B cell (primary cell): ENCODE measurements at regions not wholly inside any gene's neighbourhood (a gene's known extent, or its start where the extent isn't known, plus 50 kb on each side); places are given as distances from the start of the nearest gene placed in this dataset.

Source experiments
- ATAC-seq: fragments of 200-7000 bp; cut with Tn5 transposase; one replicate; pipeline ENCODE4 v1.10.0; 2021; ENCODE audit warnings: low read depth, mild to moderate bottlenecking, moderate number of reproducible peaks, moderate library complexity
- CTCF ChIA-PET: fragments of 350-600 bp; sonication (Branson Sonifier 250); formaldehyde crosslinking; loops from one replicate; lab custom pipeline; 2021; ENCODE audit warnings: antibody characterized with exemption, inconsistent platforms; lab: Charles Lee
- POLR2A ChIA-PET: fragments of 350-600 bp; sonication (Branson Sonifier 250); formaldehyde crosslinking; loops from one replicate; lab custom pipeline; 2021; ENCODE audit warnings: antibody characterized with exemption; lab: Charles Lee
- DNase-seq: peaks from one replicate; pipeline ENCODE4 v3.0.0; 2013
- H2AFZ ChIP-seq: 2 replicates; pipeline ENCODE4 v1.6.1; 2012; ENCODE audit warnings: mild to moderate bottlenecking, low read depth, low read length; ENCODE audit not compliant: insufficient read depth, poor library complexity, severe bottlenecking
- H3K27ac ChIP-seq, 2 donors: 1 replicate in 1 of 2; 2 replicates in 1 of 2; pipeline ENCODE4 v1.5.1; 2012 to 2013; ENCODE audit warnings: low read length in 2 of 2, mild to moderate bottlenecking in 2 of 2, moderate library complexity in 1 of 2
- H3K27me3 ChIP-seq, 4 experiments: fragments of 200-600 bp in 1 of 4; sonication (generic) in 1 of 4; replicated peaks in 1 of 4; 1 replicate in 2 of 4; 2 replicates in 2 of 4; pipeline versions ENCODE4 v1.6.1 to v1.7.0; 2013 to 2016; ENCODE audit warnings: low read length in 3 of 4, mild to moderate bottlenecking in 2 of 4, mixed read lengths in 1 of 4, moderate library complexity in 1 of 4; ENCODE audit not compliant: insufficient read depth in 4 of 4, control insufficient read depth in 3 of 4; ENCODE audit errors: control extremely low read depth in 1 of 4
- H3K36me3 ChIP-seq, 2 experiments: replicated peaks in 1 of 2; 1 replicate in 1 of 2; 2 replicates in 1 of 2; pipeline versions ENCODE4 v1.6.1 to v1.7.1; 2013; ENCODE audit warnings: low read length in 1 of 2; ENCODE audit not compliant: insufficient read depth in 2 of 2, control insufficient read depth in 1 of 2; ENCODE audit errors: control extremely low read depth in 1 of 2, extremely low read depth in 1 of 2
- H3K4me1 ChIP-seq, 2 donors: fragments of 200-600 bp in 1 of 2; sonication (generic) in 1 of 2; 1 replicate in 1 of 2; 2 replicates in 1 of 2; pipeline versions ENCODE4 v1.5.1 to v1.6.1; 2013 to 2017; ENCODE audit warnings: low read length in 2 of 2; ENCODE audit not compliant: control insufficient read depth in 2 of 2, insufficient read depth in 2 of 2
- H3K4me2 ChIP-seq: replicated peaks from 2 replicates; pipeline ENCODE3; 2012; ENCODE audit warnings: mild to moderate bottlenecking, low read depth, low read length; ENCODE audit not compliant: poor library complexity, severe bottlenecking
- H3K4me3 ChIP-seq, 5 experiments: fragments of 200-600 bp in 1 of 5; sonication (generic) in 1 of 5; 1 replicate in 3 of 5; 2 replicates in 2 of 5; pipeline versions ENCODE4 v1.5.1 to v1.7.0; 2011 to 2016; ENCODE audit warnings: low read length in 4 of 5, mild to moderate bottlenecking in 4 of 5, low read depth in 2 of 5, control low read depth in 1 of 5, moderate library complexity in 1 of 5; ENCODE audit not compliant: insufficient read depth in 1 of 5; ENCODE audit errors: control extremely low read depth in 1 of 5, extremely low read depth in 1 of 5
- H3K79me2 ChIP-seq: fragments of 200-600 bp; sonication (generic); one replicate; pipeline ENCODE4 v1.6.0; 2016; ENCODE audit warnings: low read length; ENCODE audit not compliant: control insufficient read depth, insufficient read depth
- H3K9ac ChIP-seq: fragments of 200-600 bp; sonication (generic); 2 replicates; pipeline ENCODE4 v1.6.1; 2017; ENCODE audit warnings: mild to moderate bottlenecking, low read length, moderate library complexity
- H3K9me3 ChIP-seq, 3 donors: one replicate each; pipeline versions ENCODE4 v1.6.1 to v1.7.1; 2013; ENCODE audit warnings: low read length in 2 of 3; ENCODE audit not compliant: control insufficient read depth in 2 of 3, insufficient read depth in 1 of 3; ENCODE audit errors: control extremely low read depth in 1 of 3
- H4K20me1 ChIP-seq: 2 replicates; pipeline ENCODE4 v1.6.0; 2012; ENCODE audit warnings: mild to moderate bottlenecking, low read length; ENCODE audit not compliant: insufficient read depth, control insufficient read depth, poor library complexity, severe bottlenecking
- H3K27ac Mint-ChIP-seq: one replicate; pipeline ENCODE4 v1.8.0; 2021; ENCODE audit warnings: mixed read lengths
- H3K27me3 Mint-ChIP-seq: one replicate; pipeline ENCODE4 v1.8.0; 2021; ENCODE audit warnings: mixed read lengths
- H3K4me1 Mint-ChIP-seq: one replicate; pipeline ENCODE4 v1.8.0; 2021; ENCODE audit warnings: mixed read lengths
- H3K4me3 Mint-ChIP-seq: one replicate; pipeline ENCODE4 v1.8.0; 2021; ENCODE audit warnings: mixed read lengths
- H3K9me3 Mint-ChIP-seq: one replicate; pipeline ENCODE4 v1.8.0; 2022; ENCODE audit warnings: mixed read lengths; ENCODE audit not compliant: insufficient read depth
- CTCF ChIP-seq: fragments of 200-600 bp; IDR thresholded peaks from one replicate; pipeline ENCODE4 v1.8.0; 2022; ENCODE audit warnings: antibody characterized with exemption, mild to moderate bottlenecking
- EZH2 ChIP-seq: IDR thresholded peaks from 2 replicates; pipeline ENCODE4 v1.6.1; 2012; ENCODE audit warnings: borderline replicate concordance, low read depth, mild to moderate bottlenecking, moderate library complexity, low read length; ENCODE audit not compliant: insufficient read depth, poor library complexity, severe bottlenecking
- WGBS: methylation state at CpG from one replicate; pipeline ENCODE4 v1.1.5; 2013; ENCODE audit warnings: missing lambda C conversion rate; ENCODE audit not compliant: insufficient coverage; 5-methylcytosine and 5-hydroxymethylcytosine counted together
- intact Hi-C: fragments of 100-400 bp; cut with micrococcal nuclease; formaldehyde crosslinking; loops from one replicate; pipeline ENCODE4 v1.10.0; 2022

DNA sequence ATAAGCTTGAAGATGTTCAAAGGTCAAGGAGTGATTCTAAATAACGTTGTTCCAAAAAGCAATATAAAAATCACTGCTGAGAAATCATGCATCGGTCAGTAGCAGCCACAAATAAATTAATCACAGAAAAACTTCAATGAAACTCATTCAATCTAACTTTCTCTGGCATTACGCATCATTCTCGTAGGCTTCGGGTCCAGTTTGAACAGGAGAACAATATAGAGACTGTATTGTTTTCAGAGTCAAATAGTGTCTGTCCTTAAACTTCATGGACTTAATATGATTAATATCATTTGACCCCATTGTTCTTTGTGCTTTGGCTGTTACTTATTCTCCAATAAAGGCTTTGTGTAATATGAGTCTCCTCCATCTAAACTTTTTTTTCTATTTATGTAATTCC lies 200.4 kb downstream of the C6orf118 start:
- H2AFZ ChIP-seq = no peak overlapping the region
- H3K4me2 ChIP-seq = no peak overlapping the region
- no peaks in the 10 kb centered on the region for H3K36me3 ChIP-seq
- Mint-ChIP-seq H3K4me1 (no peaks in the 10 kb centered on the region), H3K27ac (no peak overlapping the region), H3K4me3 (no peak overlapping the region), H3K27me3 (no peaks in the 10 kb centered on the region), H3K9me3 (peaks cover 2% of the 10 kb centered on the region)
- WGBS = 83% methylated on average over 2 of the region's 5 CpGs
- no peak overlapping the region for H3K4me3 ChIP-seq
- ChIA-PET POLR2A (no interaction called here), CTCF (interaction anchor here (1.0 kb wide), 1 partner anchor 11 kb away, joined by 3 read pairs; no protein-coding TSS in a partner anchor)
- H3K4me1 ChIP-seq = no peaks in the 10 kb centered on the region
- H4K20me1 ChIP-seq = no peaks in the 10 kb centered on the region
- H3K27me3 ChIP-seq = no peaks in the 10 kb centered on the region
- intact Hi-C loops = no loop called here
- H3K27ac ChIP-seq = no peak overlapping the region
- ATAC-seq = no peak
- H3K9ac ChIP-seq = no peak overlapping the region
- H3K9me3 ChIP-seq = peaks cover 0 to 6% (median 2%) of the 10 kb centered on the region in 3 donors
- no peak for TF ChIP-seq EZH2
- TF ChIP-seq CTCF = no peak
- H3K79me2 ChIP-seq = no peaks in the 10 kb centered on the region
- DNase-seq = no peak

- DNase-seq = no peak
- Mint-ChIP-seq H3K9me3 (peaks cover 2% of the 10 kb centered on the region), H3K27me3 (no peaks in the 10 kb centered on the region), H3K4me3 (no peak overlapping the region), H3K27ac (no peak overlapping the region), H3K4me1 (no peaks in the 10 kb centered on the region)
- intact Hi-C loops = no loop called here
- TF ChIP-seq EZH2 (no peak), CTCF (no peak)
- no peak overlapping the region for H3K4me3 ChIP-seq
- H3K79me2 ChIP-seq = no peaks in the 10 kb centered on the region
- no peak overlapping the region for H3K27ac ChIP-seq
- ATAC-seq = no peak
- H3K4me1 ChIP-seq = no peaks in the 10 kb centered on the region
- H3K36me3 ChIP-seq = no peaks in the 10 kb centered on the region
- 94% methylated on average over 2 of the region's 2 CpGs for WGBS
- no peaks in the 10 kb centered on the region for H4K20me1 ChIP-seq
- no peak overlapping the region for H3K4me2 ChIP-seq
- H2AFZ ChIP-seq = no peak overlapping the region
- H3K9ac ChIP-seq = no peak overlapping the region
- peaks cover 0 to 9% (median 0%) of the 10 kb centered on the region in 3 donors for H3K9me3 ChIP-seq
- CTCF ChIA-PET = no interaction called here
- POLR2A ChIA-PET = no interaction called here
- no peaks in the 10 kb centered on the region for H3K27me3 ChIP-seq
Measured at GRCh38 chr6:165106261-165106660, 203.1 kb downstream of the C6orf118 start.
